ENCODE measurements at regions not wholly inside any gene's neighbourhood (a gene's known extent, or its start where the extent isn't known, plus 50 kb on each side); places are given as distances from the start of the nearest gene placed in this dataset.

GRCh38 chr12:118842866-118843265 lies 138.5 kb upstream of the SRRM4 start:
- TF ChIP-seq CTCF (CRISPR knock-in tag; IDR thresholded peaks at IDR 0.05) (no peak), ZSCAN5A (CRISPR knock-in tag; IDR thresholded peaks at IDR 0.05; ENCODE audit: borderline replicate concordance) (no peak), ZNF260 (CRISPR knock-in tag; IDR thresholded peaks at IDR 0.05; ENCODE audit: borderline replicate concordance, low read depth) (no peak)
